K562 (cell line): ENCODE measurements at regions not wholly inside any gene's neighbourhood (a gene's known extent, or its start where the extent isn't known, plus 50 kb on each side); places are given as distances from the start of the nearest gene placed in this dataset.

Experiments
- ATAC-seq: fragments of 200-7000 bp; cut with Tn5 transposase; 3 replicates; pipeline ENCODE4 v1.9.1; 2020; ENCODE audit warnings: moderate library complexity
- BruUV-seq: library from RNA; stranded (reverse); fragments of 400-500 nt; replicated peaks from 2 replicates; lab custom pipeline; 2021; lab: Mats Ljungman, UMichigan
- CTCF ChIA-PET: fragments of 300-600 bp; formaldehyde crosslinking; extraction: SDS; loops from one replicate; lab custom pipeline; 2021; ENCODE audit warnings: low intra/inter-chr PET ratio; lab: Yijun Ruan, JAX
- POLR2A ChIA-PET: fragments of 300-600, 350-650 bp; sonication (Branson Sonifier 250); formaldehyde crosslinking; extraction: SDS; loops from one replicate; lab custom pipeline; 2021; ENCODE audit warnings: antibody characterized with exemption, inconsistent platforms; lab: Yijun Ruan, JAX
- DNase-seq, 4 experiments: peaks; one replicate each; pipeline versions ENCODE4 v3.0.0 to v3.0.0-alpha.2; 2011 to 2018; ENCODE audit warnings: low spot score in 3 of 4, mixed read lengths in 3 of 4; ENCODE audit errors: extremely low read depth in 1 of 4
- FAIRE-seq: peaks from 2 replicates; lab custom pipeline; 2011; peaks lifted over from hg19 to GRCh38; lab: Jason Lieb, UNC
- H2AFZ ChIP-seq: 2 replicates; pipeline ENCODE4 v1.6.0; 2011; ENCODE audit warnings: low read depth, low read length, control low read depth, inconsistent platforms
- H3K27ac ChIP-seq: fragments of 200-600 bp; 3 replicates; pipeline ENCODE4 v1.8.0; 2011; ENCODE audit warnings: low read depth, mild to moderate bottlenecking, control low read depth, inconsistent platforms, low read length, moderate library complexity, mixed read lengths; ENCODE audit errors: extremely low read depth
- H3K27me3 ChIP-seq, 2 experiments: fragments of 300-600 bp in 1 of 2; 2 replicates in 1 of 2; 3 replicates in 1 of 2; pipeline versions ENCODE4 v1.6.0 to v1.8.0; 2011; ENCODE audit warnings: inconsistent platforms in 2 of 2, low read length in 2 of 2, mild to moderate bottlenecking in 1 of 2, mixed read lengths in 1 of 2, moderate library complexity in 1 of 2; ENCODE audit not compliant: control insufficient read depth in 2 of 2, insufficient read depth in 2 of 2
- H3K36me3 ChIP-seq: fragments of 300-600 bp; 3 replicates; pipeline ENCODE4 v1.8.0; 2011; ENCODE audit warnings: mild to moderate bottlenecking, low read length, inconsistent platforms; ENCODE audit not compliant: control insufficient read depth, insufficient read depth
- H3K4me1 ChIP-seq, 2 experiments: fragments of 200-600 bp in 1 of 2; replicated peaks in 1 of 2; 2 replicates in 1 of 2; 3 replicates in 1 of 2; pipeline versions ENCODE4 v1.5.1 to v1.8.0; 2011; ENCODE audit warnings: inconsistent platforms in 2 of 2, low read length in 2 of 2, mild to moderate bottlenecking in 1 of 2, mixed read lengths in 1 of 2, moderate library complexity in 1 of 2; ENCODE audit not compliant: control insufficient read depth in 2 of 2, insufficient read depth in 2 of 2
- H3K4me2 ChIP-seq: 2 replicates; pipeline ENCODE4 v1.6.1; 2011; ENCODE audit warnings: low read length, control low read depth, inconsistent platforms, mixed read lengths; ENCODE audit not compliant: insufficient read depth
- H3K4me3 ChIP-seq: fragments of 200-600 bp; sonication (generic), shearing (Covaris generic); 2 replicates; pipeline ENCODE4 v1.5.1; 2016; ENCODE audit warnings: control low read depth, inconsistent platforms
- H3K79me2 ChIP-seq: fragments of 200-600 bp; 3 replicates; pipeline ENCODE4 v1.8.0; 2011; ENCODE audit warnings: low read length, inconsistent platforms; ENCODE audit not compliant: control insufficient read depth, insufficient read depth
- H3K9ac ChIP-seq, 2 experiments: 2 replicates each; pipeline versions ENCODE4 v1.6.0 to v1.6.1; 2011; ENCODE audit warnings: low read depth in 2 of 2, low read length in 2 of 2, control low read depth in 1 of 2, inconsistent platforms in 1 of 2, mild to moderate bottlenecking in 1 of 2, mixed read lengths in 1 of 2; ENCODE audit not compliant: insufficient read depth in 1 of 2
- H3K9me1 ChIP-seq: one replicate; pipeline ENCODE4 v1.6.0; 2011; ENCODE audit warnings: inconsistent platforms, mild to moderate bottlenecking, low read length, moderate library complexity; ENCODE audit not compliant: control insufficient read depth, insufficient read depth
- H3K9me3 ChIP-seq: replicated peaks from 2 replicates; pipeline ENCODE4 v1.5.1; 2011; ENCODE audit warnings: low read depth, low read length, inconsistent platforms; ENCODE audit not compliant: control insufficient read depth, insufficient read depth
- H4K20me1 ChIP-seq: replicated peaks from 2 replicates; pipeline ENCODE4 v1.6.1; 2011; ENCODE audit warnings: low read length, inconsistent platforms, mixed read lengths; ENCODE audit not compliant: control insufficient read depth, insufficient read depth
- ELK1 ChIP-seq: sonication (generic); formaldehyde crosslinking; IDR thresholded peaks from 2 replicates; pipeline ENCODE4 v1.8.1; 2022; ENCODE audit warnings: missing genetic modification reagents
- HDAC1 ChIP-seq, 2 experiments: fragments of 450-650 bp; IDR thresholded peaks; 2 replicates each; pipeline ENCODE4 v1.6.1; 2016 to 2017; ENCODE audit warnings: inconsistent platforms in 1 of 2, mild to moderate bottlenecking in 1 of 2, moderate library complexity in 1 of 2
- MCM7 ChIP-seq, 2 experiments: fragments of 450-650 bp; IDR thresholded peaks; 2 replicates each; pipeline ENCODE4 v1.6.1; 2016 to 2018
- PHB2 ChIP-seq: fragments of 450-650 bp; IDR thresholded peaks from 2 replicates; pipeline ENCODE4 v1.6.1; 2017; ENCODE audit warnings: low read depth
- SAP30 ChIP-seq: fragments of 200-600 bp; sonication (generic); IDR thresholded peaks from 2 replicates; pipeline ENCODE4 v1.6.1; 2012; ENCODE audit warnings: borderline replicate concordance, low read depth, mild to moderate bottlenecking, moderate library complexity, low read length, control low read depth, inconsistent platforms; ENCODE audit not compliant: insufficient read depth, poor library complexity, severe bottlenecking
- TAF7 ChIP-seq: fragments of 450-650 bp; IDR thresholded peaks from 2 replicates; pipeline ENCODE4 v1.6.1; 2016; ENCODE audit warnings: missing genetic modification characterization, missing compliant biosample characterization
- U2AF1 ChIP-seq: fragments of 200-400 bp; formaldehyde crosslinking; optimal IDR thresholded peaks from 2 replicates; pipeline ENCODE3; 2017; ENCODE audit warnings: mild to moderate bottlenecking, low read depth, low read length, moderate library complexity
- UBTF ChIP-seq, 2 experiments: IDR thresholded peaks; 2 replicates each; pipeline ENCODE4 v1.6.1; 2012; ENCODE audit warnings: improper control_type of control experiment in 2 of 2, low read depth in 2 of 2, low read length in 2 of 2, borderline replicate concordance in 1 of 2
- ZC3H11A ChIP-seq: IDR thresholded peaks from 2 replicates; pipeline ENCODE4 v1.6.1; 2012; ENCODE audit warnings: low read depth, low read length, improper control_type of control experiment
- ZNF212 ChIP-seq: fragments of 450-650 bp; formaldehyde crosslinking; IDR thresholded peaks from 2 replicates; pipeline ENCODE4 v1.4.0; 2020; ENCODE audit warnings: mild to moderate bottlenecking
- ZNF316 ChIP-seq: fragments of 450-650 bp; IDR thresholded peaks from 2 replicates; pipeline ENCODE4 v1.6.1; 2016
- ZNF75A ChIP-seq: fragments of 450-650 bp; formaldehyde crosslinking; IDR thresholded peaks from 2 replicates; pipeline ENCODE4 v1.4.0; 2020; ENCODE audit warnings: mild to moderate bottlenecking
- WGBS: fragments of 100-300 bp; shearing (Covaris generic); methylation state at CpG from one replicate; pipeline ENCODE4 v1.1.6; 2016; ENCODE audit warnings: low coverage, mixed read lengths; ENCODE audit not compliant: insufficient coverage; ENCODE audit errors: missing lambda C conversion rate; 5-methylcytosine and 5-hydroxymethylcytosine counted together
- in situ Hi-C: fragments of 300-500 bp; cut with MboI; formaldehyde crosslinking; loops from 4 replicates; pipeline ENCODE4 v1.15.0; 2018; ENCODE audit warnings: inconsistent platforms, mixed read lengths
- intact Hi-C: fragments of 100-400 bp; cut with micrococcal nuclease; formaldehyde crosslinking; loops from 2 replicates; pipeline ENCODE4 v1.14.2; 2022

GRCh38 chr17:55561316-55561972, 50.2 kb upstream of the SMIM36 start:
- Histone ChIP-seq H3K9ac (no peak overlapping the region), H2AFZ (no peak overlapping the region), H3K4me3 (no peak overlapping the region), H3K4me2 (no peak overlapping the region), H3K27me3 (no peaks in the 10 kb centered on the region), H3K36me3 (no peaks in the 10 kb centered on the region), H3K9me1 (no peaks in the 10 kb centered on the region), H3K27ac (no peak overlapping the region), H3K4me1 (peaks cover 1 to 4% of the 10 kb centered on the region in 2 experiments; a peak in 2 of 5 replicates), H4K20me1 (no peaks in the 10 kb centered on the region), H3K79me2 (no peaks in the 10 kb centered on the region), H3K9me3 (no peaks in the 10 kb centered on the region; the same call in 1 of the 2 replicates)
- 74% methylated on average over 26 of the region's 26 CpGs for WGBS
- in situ Hi-C loops (no loop called here), intact Hi-C loops (no loop called here)
- DNase-seq, result no peak
- FAIRE-seq, result no peak
- TF ChIP-seq ZNF75A (CRISPR knock-in tag), result no peak
- no peak for TF ChIP-seq PHB2
- TF ChIP-seq ZNF316, result no peak
- TF ChIP-seq UBTF (IDR thresholded peaks at IDR 0.05; ENCODE audit: borderline replicate concordance in 1 of 2, low read depth in 2 of 2, low read length in 2 of 2), result no peak
- TF ChIP-seq ZC3H11A, result no peak
- no peak for TF ChIP-seq SAP30
- no peak for TF ChIP-seq U2AF1
- no peak for TF ChIP-seq MCM7 (IDR thresholded peaks at IDR 0.05)
- no peak for TF ChIP-seq ZNF212 (CRISPR knock-in tag)
- no peak for TF ChIP-seq ELK1 (CRISPR knock-in tag)
- TF ChIP-seq TAF7 (tag), result no peak
- TF ChIP-seq HDAC1 (IDR thresholded peaks at IDR 0.05), result no peak
- no TSS peak for BruUV-seq
- POLR2A ChIA-PET, result no interaction called here
- no peak for ATAC-seq
- CTCF ChIA-PET, result no interaction called here
